ENCODE measurements at regions not wholly inside any gene's neighbourhood (a gene's known extent, or its start where the extent isn't known, plus 50 kb on each side); places are given as distances from the start of the nearest gene placed in this dataset.

DNA sequence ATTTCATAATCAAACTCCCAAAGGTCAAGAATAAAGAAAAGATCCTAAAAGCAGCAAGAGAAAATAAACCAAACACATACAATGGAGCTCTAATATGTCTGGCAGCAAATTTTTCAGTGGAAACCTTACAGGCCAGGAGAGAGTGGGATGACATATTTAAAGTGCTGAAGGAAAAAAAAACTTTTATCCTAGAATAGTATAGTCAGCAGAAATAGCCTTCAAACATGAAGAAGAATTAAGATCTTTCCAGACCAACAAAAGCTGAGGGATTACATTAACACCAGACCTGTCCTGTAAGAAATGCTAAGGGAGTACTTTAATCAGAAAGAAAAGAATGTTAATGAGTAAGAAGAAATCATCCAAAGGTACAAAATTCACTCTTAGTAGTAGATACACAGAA is 215.7 kb upstream of the IGF1 start:
- Histone ChIP-seq H3K9me2 (ENCODE audit: insufficient read depth, low read length) (no peaks in the 10 kb centered on the region), H2AFZ (ENCODE audit: low read length) (no peak overlapping the region), H3K27ac (ENCODE audit: low read depth, low read length, poor library complexity, severe bottlenecking) (no peak overlapping the region), H3K4me1 (ENCODE audit: insufficient read depth, low read length, poor library complexity, severe bottlenecking) (no peaks in the 10 kb centered on the region), H3K9me3 (ENCODE audit: low read length) (no peaks in the 10 kb centered on the region), H3K4me3 (ENCODE audit: low read depth, low read length, poor library complexity, severe bottlenecking) (no peak overlapping the region), H4K20me1 (ENCODE audit: insufficient read depth, low read length) (no peaks in the 10 kb centered on the region), H3K4me2 (ENCODE audit: low read length) (no peak overlapping the region), H3K79me2 (ENCODE audit: insufficient read depth, low read depth, low read length) (no peaks in the 10 kb centered on the region), H3K36me3 (ENCODE audit: insufficient read depth, low read length) (no peaks in the 10 kb centered on the region)
- intact Hi-C loops (cut with micrococcal nuclease; ENCODE audit: unreplicated experiment): no loop called here
- POLR2A ChIA-PET: no interaction called here
- no TSS peak for BruUV-seq (replicated peaks)
- TF ChIP-seq EZH2phosphoT487 (IDR thresholded peaks at IDR 0.05; ENCODE audit: borderline replicate concordance, low read depth, low read length): no peak
- TF ChIP-seq, protein P1, sequence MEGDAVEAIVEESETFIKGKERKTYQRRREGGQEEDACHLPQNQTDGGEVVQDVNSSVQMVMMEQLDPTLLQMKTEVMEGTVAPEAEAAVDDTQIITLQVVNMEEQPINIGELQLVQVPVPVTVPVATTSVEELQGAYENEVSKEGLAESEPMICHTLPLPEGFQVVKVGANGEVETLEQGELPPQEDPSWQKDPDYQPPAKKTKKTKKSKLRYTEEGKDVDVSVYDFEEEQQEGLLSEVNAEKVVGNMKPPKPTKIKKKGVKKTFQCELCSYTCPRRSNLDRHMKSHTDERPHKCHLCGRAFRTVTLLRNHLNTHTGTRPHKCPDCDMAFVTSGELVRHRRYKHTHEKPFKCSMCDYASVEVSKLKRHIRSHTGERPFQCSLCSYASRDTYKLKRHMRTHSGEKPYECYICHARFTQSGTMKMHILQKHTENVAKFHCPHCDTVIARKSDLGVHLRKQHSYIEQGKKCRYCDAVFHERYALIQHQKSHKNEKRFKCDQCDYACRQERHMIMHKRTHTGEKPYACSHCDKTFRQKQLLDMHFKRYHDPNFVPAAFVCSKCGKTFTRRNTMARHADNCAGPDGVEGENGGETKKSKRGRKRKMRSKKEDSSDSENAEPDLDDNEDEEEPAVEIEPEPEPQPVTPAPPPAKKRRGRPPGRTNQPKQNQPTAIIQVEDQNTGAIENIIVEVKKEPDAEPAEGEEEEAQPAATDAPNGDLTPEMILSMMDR (conservative IDR thresholded peaks at IDR 0.05; ENCODE audit: low read length): no peak
- no peak for DNase-seq (ENCODE audit: low spot score)
- CTCF ChIA-PET (ENCODE audit: unreplicated experiment): no interaction called here

DNA sequence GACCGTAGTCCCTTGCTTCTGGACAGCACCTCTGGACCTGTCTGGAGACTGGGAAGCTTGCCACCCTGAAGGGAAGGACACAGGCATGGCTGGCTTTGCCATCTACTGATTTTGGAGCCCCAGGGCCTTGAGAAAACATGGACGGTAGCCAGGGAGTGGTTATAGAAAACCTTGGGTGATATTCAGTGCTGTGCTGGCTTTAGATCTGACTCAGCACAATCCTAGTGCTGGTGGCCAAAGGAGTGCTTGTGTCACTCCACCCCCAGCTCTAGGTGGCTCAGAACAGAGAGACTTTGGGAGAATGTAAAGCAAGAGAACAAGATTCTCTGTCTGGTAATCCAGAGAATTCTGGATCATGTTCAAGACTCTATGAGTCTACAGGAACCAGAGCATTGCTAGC is 214.5 kb upstream of the IGF1 start:
- no peak for TF ChIP-seq EZH2phosphoT487 (IDR thresholded peaks at IDR 0.05; ENCODE audit: borderline replicate concordance, low read depth, low read length)
- TF ChIP-seq, protein P1 (conservative IDR thresholded peaks at IDR 0.05; ENCODE audit: low read length): no peak
- no peaks in the 10 kb centered on the region for H3K9me3 ChIP-seq (ENCODE audit: low read length)
- BruUV-seq (replicated peaks): no TSS peak
- no peaks in the 10 kb centered on the region for H3K9me2 ChIP-seq (ENCODE audit: insufficient read depth, low read length)
- no peak overlapping the region for H3K27ac ChIP-seq (ENCODE audit: low read depth, low read length, poor library complexity, severe bottlenecking)
- H4K20me1 ChIP-seq (ENCODE audit: insufficient read depth, low read length): no peaks in the 10 kb centered on the region
- H3K4me1 ChIP-seq (ENCODE audit: insufficient read depth, low read length, poor library complexity, severe bottlenecking): no peaks in the 10 kb centered on the region
- H3K4me3 ChIP-seq (ENCODE audit: low read depth, low read length, poor library complexity, severe bottlenecking): no peak overlapping the region
- no peaks in the 10 kb centered on the region for H3K36me3 ChIP-seq (ENCODE audit: insufficient read depth, low read length)
- intact Hi-C loops (cut with micrococcal nuclease; ENCODE audit: unreplicated experiment): no loop called here
- POLR2A ChIA-PET: interaction anchor here (0.6 to 0.9 kb wide), 2 partner anchors 15 to 914 kb away, joined by 3 to 4 read pairs; no protein-coding TSS in a partner anchor
- no peaks in the 10 kb centered on the region for H3K79me2 ChIP-seq (ENCODE audit: insufficient read depth, low read depth, low read length)
- no peak overlapping the region for H2AFZ ChIP-seq (ENCODE audit: low read length)
- H3K4me2 ChIP-seq (ENCODE audit: low read length): no peak overlapping the region
- no peak for DNase-seq (ENCODE audit: low spot score)
- CTCF ChIA-PET (ENCODE audit: unreplicated experiment): no interaction called here

DNA sequence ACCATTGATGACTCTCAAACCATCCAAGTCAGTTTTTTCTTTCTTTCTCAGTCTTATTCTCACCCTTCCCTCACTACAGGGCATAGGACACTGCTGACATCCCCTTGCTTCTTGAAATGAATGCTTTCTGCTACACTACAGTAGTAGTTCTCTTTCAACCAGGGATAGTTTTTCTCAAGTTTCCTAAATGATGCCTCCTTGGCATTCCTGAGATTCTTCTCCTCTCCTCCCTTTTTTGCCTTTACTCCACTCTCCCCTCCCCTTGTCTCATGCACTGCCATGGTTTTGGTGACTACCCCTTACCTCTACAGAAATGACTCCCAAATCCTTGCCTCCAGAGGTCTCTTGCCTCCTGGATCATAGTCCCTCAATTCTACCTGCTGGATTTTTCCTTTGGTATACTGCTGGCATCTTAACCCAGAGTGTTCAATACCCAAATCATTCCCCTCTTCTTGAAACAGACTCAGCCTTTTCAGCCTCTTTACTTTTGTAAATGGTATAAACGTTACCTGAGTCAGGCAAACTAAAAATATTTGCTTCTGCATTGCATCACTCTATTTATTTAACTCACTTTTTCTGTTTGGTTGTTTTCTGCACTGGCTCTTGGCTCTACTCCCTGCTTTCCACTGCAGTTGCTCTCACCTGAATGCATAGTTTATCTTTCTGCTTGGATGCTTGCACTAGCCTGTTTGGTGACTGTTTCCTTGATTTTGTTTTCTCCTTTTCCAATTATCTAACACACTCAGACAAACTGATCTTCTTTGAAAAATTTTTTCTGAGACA is 211.6 kb upstream of the IGF1 start:
- no TSS peak for BruUV-seq (replicated peaks)
- H3K4me2 ChIP-seq (ENCODE audit: low read length): no peak overlapping the region
- H3K4me1 ChIP-seq (ENCODE audit: insufficient read depth, low read length, poor library complexity, severe bottlenecking): no peaks in the 10 kb centered on the region
- no peaks in the 10 kb centered on the region for H3K9me2 ChIP-seq (ENCODE audit: insufficient read depth, low read length)
- no peak overlapping the region for H3K27ac ChIP-seq (ENCODE audit: low read depth, low read length, poor library complexity, severe bottlenecking)
- CTCF ChIA-PET (ENCODE audit: unreplicated experiment): no interaction called here
- H3K9me3 ChIP-seq (ENCODE audit: low read length): no peaks in the 10 kb centered on the region
- no peak for TF ChIP-seq EZH2phosphoT487 (IDR thresholded peaks at IDR 0.05; ENCODE audit: borderline replicate concordance, low read depth, low read length)
- TF ChIP-seq, protein P1 (conservative IDR thresholded peaks at IDR 0.05; ENCODE audit: low read length): no peak
- no peak for DNase-seq (ENCODE audit: low spot score)
- H4K20me1 ChIP-seq (ENCODE audit: insufficient read depth, low read length): no peaks in the 10 kb centered on the region
- H3K4me3 ChIP-seq (ENCODE audit: low read depth, low read length, poor library complexity, severe bottlenecking): no peak overlapping the region
- no peaks in the 10 kb centered on the region for H3K36me3 ChIP-seq (ENCODE audit: insufficient read depth, low read length)
- intact Hi-C loops (cut with micrococcal nuclease; ENCODE audit: unreplicated experiment): no loop called here
- no peaks in the 10 kb centered on the region for H3K79me2 ChIP-seq (ENCODE audit: insufficient read depth, low read depth, low read length)
- H2AFZ ChIP-seq (ENCODE audit: low read length): no peak overlapping the region
- POLR2A ChIA-PET: interaction anchor here (0.6 kb wide), 1 partner anchor 483 kb away, joined by 3 read pairs; no protein-coding TSS in a partner anchor

Measured in OCI-LY7 (cell line).